ENCODE measurements at regions not wholly inside any gene's neighbourhood (a gene's known extent, or its start where the extent isn't known, plus 50 kb on each side); places are given as distances from the start of the nearest gene placed in this dataset.

DNA sequence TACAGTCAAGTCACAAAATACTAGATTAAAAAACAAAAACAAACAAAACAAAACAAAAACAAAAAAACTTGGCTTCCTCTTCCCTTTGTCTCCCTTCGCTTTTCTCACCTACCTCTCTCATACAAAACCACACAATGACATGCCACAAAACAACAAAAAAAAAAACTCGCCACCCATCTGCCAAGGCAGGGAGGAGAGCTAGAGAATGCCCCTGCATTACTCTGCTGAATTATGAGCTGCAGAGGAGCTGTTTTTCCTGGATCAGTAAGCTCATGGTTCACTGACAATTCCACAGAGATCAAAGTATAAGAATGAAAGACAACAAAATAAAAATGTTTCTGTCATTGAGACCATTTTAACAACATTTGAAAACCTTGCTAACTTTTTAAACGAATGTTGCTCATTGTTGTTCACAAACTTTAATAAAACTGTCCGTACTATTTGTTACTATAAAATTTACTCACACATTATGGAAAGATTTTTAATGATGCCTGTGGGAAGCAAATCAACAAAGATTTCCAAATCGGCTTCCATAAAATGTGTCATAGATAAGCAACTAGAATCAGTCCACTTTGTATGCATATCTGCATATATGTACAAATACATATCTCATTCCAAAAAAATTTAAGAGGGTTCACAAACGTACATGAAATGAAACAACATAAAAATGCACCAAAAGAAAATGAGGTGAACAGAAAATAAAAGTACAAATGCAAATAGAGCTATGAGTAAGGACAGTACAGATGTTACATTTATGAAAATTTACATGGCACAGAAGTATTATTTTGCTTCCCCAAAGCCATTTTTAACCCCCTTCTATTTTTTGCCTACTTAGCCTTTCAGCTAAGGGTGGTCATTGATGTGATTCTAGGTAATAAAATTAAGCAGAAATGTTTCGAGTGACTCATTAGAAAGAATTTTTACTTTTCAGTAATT, 252.4 kb upstream of the FAT4 start:
- DNase-seq (no peak), ATAC-seq (no peak)
- TF ChIP-seq, protein P1, sequence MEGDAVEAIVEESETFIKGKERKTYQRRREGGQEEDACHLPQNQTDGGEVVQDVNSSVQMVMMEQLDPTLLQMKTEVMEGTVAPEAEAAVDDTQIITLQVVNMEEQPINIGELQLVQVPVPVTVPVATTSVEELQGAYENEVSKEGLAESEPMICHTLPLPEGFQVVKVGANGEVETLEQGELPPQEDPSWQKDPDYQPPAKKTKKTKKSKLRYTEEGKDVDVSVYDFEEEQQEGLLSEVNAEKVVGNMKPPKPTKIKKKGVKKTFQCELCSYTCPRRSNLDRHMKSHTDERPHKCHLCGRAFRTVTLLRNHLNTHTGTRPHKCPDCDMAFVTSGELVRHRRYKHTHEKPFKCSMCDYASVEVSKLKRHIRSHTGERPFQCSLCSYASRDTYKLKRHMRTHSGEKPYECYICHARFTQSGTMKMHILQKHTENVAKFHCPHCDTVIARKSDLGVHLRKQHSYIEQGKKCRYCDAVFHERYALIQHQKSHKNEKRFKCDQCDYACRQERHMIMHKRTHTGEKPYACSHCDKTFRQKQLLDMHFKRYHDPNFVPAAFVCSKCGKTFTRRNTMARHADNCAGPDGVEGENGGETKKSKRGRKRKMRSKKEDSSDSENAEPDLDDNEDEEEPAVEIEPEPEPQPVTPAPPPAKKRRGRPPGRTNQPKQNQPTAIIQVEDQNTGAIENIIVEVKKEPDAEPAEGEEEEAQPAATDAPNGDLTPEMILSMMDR (IDR thresholded peaks at IDR 0.05), result no peak
- Histone ChIP-seq H3K4me3 (no peak overlapping the region), H3K4me1 (ENCODE audit: low read depth) (no peaks in the 10 kb centered on the region), H3K9me3 (no peaks in the 10 kb centered on the region), H3K36me3 (ENCODE audit: low read depth) (no peaks in the 10 kb centered on the region)
- intact Hi-C loops (cut with DNase I, micrococcal nuclease), result no loop called here

DNA sequence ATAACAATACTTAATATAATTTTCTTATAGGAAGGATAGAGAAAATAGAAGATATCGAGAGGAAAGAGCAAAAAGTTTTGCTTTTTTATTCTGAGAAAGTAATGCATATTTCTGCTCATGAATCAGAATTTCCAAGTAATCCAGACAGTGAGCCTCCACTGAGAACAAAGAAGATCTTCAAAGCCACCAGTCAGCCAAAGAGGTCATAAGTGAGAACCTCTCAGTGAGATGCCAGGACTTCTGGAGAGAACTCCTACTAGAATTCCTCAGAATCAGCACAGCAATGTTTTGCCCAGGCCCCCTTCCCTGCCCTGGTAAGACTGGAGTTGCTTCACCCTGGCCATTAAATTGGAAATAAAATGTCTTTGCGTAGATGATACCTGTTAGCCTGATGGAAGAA, 254.4 kb upstream of the FAT4 start:
- H3K36me3 ChIP-seq (ENCODE audit: low read depth), result no peaks in the 10 kb centered on the region
- no peaks in the 10 kb centered on the region for H3K4me1 ChIP-seq (ENCODE audit: low read depth)
- no peaks in the 10 kb centered on the region for H3K9me3 ChIP-seq
- no peak overlapping the region for H3K4me3 ChIP-seq
- DNase-seq (no peak), ATAC-seq (no peak)
- intact Hi-C loops (cut with DNase I, micrococcal nuclease), result no loop called here
- TF ChIP-seq, protein P1 (IDR thresholded peaks at IDR 0.05), result no peak

DNA sequence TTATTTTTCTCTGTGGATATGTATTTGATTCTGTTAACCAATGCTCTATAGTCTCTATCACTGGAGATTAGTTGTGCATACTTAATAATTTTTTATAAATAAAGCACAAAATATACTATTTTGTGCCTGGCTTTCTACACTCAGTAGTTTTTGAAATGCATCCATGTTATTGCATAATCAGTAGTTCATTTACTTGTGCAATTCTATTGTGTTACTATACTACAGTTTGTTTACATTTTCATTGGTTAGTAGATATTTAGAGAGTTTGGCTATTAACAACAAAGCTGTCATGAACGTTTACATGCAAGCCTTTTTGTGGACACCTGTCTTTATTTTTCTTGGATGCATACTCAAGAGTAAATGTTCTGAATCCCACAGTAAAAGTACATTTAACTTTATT, 265.0 kb upstream of the FAT4 start:
- H3K9me3 ChIP-seq, result no peaks in the 10 kb centered on the region
- no peak for DNase-seq
- no peak for ATAC-seq
- no peaks in the 10 kb centered on the region for H3K36me3 ChIP-seq (ENCODE audit: low read depth)
- TF ChIP-seq, protein P1 (IDR thresholded peaks at IDR 0.05), result no peak
- intact Hi-C loops (cut with DNase I, micrococcal nuclease), result no loop called here
- H3K4me1 ChIP-seq (ENCODE audit: low read depth), result no peaks in the 10 kb centered on the region
- no peak overlapping the region for H3K4me3 ChIP-seq

DNA sequence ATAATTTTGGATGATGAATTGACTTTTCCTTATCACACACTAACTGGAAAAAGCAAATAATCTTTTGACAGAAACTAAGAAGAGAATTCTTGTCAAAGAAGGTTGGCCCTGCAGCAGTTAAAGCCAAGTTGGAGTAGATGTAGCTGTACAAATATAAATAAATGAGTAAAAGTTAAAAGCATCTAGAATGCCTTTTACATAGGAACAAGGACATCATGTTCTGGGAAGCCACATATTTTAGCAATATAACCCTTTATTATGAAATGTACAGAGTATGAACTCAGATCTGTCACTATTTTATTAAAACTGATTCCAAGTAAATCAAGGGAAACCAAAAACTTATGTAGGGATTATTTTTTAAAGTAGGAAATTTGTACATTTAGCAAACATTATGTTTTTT, 269.4 kb upstream of the FAT4 start:
- no peaks in the 10 kb centered on the region for H3K4me1 ChIP-seq (ENCODE audit: low read depth)
- no peak overlapping the region for H3K4me3 ChIP-seq
- H3K9me3 ChIP-seq, result no peaks in the 10 kb centered on the region
- ATAC-seq (no peak), DNase-seq (no peak)
- TF ChIP-seq, protein P1 (IDR thresholded peaks at IDR 0.05), result no peak
- intact Hi-C loops (cut with DNase I, micrococcal nuclease), result no loop called here
- no peaks in the 10 kb centered on the region for H3K36me3 ChIP-seq (ENCODE audit: low read depth)

DNA sequence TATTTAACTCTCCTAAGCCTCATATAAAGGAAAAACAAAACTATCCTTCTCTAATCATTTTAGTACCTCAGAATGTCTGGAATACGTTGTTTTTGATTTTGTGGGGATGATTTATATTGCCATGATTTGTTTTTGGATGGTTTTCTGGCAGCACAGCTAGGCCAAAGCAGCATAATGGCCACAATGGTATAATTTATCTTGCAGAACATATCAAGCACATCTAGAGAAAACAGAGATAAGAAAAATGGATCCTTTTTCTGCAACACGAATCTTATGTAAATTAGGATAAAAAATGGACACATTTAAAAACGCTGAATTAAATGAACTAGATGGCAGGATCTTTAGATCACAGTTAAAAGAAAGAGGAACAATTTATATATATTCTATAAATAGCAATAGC, 269.9 kb upstream of the FAT4 start:
- DNase-seq (no peak), ATAC-seq (no peak)
- intact Hi-C loops (cut with DNase I, micrococcal nuclease), result no loop called here
- no peaks in the 10 kb centered on the region for H3K36me3 ChIP-seq (ENCODE audit: low read depth)
- H3K9me3 ChIP-seq, result no peaks in the 10 kb centered on the region
- TF ChIP-seq, protein P1 (IDR thresholded peaks at IDR 0.05), result no peak
- no peak overlapping the region for H3K4me3 ChIP-seq
- no peaks in the 10 kb centered on the region for H3K4me1 ChIP-seq (ENCODE audit: low read depth)

Data from mucosa of descending colon (tissue), 3 donors.